ENCODE measurements at regions not wholly inside any gene's neighbourhood (a gene's known extent, or its start where the extent isn't known, plus 50 kb on each side); places are given as distances from the start of the nearest gene placed in this dataset.

DNA sequence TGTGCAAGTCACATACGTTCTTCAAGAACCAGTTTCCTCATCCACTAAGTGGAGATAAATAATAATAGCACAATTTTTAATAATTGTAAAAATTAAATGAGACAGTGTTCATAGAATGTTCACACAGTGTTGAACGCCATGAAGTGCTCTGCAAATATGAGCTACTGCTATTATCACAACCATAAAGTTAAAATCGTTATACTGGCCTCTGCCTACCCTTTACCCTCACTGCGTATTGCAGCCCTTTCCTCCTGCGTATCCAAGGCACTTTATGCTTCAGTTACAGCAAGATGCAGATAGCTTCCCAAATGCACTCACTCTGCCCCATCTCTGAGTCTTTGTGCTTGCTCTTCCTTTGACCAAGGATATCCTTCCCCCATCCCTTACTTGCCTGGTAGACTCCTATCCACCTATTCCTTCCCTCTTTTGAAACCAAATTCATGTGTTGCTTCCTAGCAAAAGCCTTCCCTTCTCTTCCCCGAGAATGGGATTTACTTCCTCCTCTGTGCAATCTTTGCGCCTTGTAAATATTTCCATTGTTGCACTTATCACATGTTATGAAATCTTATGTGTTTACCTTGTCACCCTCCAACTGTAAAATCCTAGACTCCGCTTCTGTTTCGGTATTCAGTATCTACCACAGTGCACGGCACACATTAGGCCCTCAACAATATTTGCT lies 196.9 kb downstream of the ADAMTS15 start:
- DNase-seq = no peak

GRCh38 chr11:130645843-130646197 lies 197.4 kb downstream of the ADAMTS15 start:
- DNase-seq = no peak

DNA sequence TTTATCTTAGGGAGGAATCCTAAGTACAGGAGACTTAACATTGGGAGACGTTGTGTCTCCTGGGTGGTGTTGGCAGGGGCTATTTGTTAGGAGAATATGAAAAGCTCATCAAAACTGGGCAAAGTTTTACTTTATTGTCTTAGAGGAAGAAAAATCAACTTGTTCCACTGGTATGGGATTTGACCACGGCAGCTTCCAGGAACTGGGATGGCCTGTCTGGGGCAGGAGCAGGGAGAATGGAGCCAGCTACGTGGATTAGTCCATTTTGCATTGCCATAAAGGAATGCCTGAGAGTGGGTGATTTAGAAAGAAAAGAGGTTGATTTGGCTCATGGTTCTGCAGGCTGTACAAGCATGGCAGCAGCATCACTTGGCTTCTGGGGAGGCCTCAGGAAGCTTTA lies 198.4 kb downstream of the ADAMTS15 start:
- DNase-seq = no peak

DNA sequence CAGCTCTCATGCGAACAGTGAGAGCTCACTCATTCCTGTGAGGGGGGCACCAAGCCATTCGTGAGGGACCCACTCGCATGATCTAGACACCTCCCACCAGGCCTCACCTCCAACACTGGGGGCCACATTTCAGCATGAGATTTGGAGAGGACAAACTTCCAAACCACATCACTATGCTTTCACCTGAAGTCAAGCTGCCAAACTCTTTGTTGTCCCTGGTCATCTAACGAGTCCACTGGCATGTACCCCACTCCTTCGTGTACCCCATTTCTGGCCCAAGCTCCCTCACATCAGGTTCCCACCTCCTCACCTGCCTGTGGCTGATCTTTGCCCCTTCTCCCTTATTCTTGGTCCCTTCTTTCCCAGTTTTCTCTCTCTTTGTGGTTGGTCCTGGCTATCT lies 198.9 kb downstream of the ADAMTS15 start:
- DNase-seq = no peak

DNA sequence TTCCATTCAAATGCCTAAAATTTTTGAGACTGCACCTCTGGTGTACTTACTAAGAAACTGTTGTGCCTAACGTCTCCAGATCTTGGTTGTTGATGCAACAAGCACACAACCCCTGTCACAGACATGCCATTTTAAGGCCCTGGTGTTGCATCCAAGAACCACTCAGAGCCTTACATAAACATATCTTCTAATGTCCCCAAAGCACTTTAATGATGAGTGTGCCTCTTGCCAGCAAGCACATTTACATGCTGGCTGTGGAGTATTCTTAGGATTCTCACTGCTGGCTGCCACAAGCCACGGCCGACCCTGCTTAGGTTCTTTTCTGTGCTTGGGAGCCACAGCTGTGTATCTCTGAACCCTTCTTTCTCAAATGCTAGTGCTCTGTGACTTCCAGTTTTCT lies 201.4 kb downstream of the ADAMTS15 start:
- no peak for DNase-seq

- DNase-seq = no peak
Observed at GRCh38 chr11:130650456-130651030, 202.1 kb downstream of the ADAMTS15 start.

- DNase-seq = no peak
Observed at GRCh38 chr11:130651066-130651855, 202.8 kb downstream of the ADAMTS15 start.

GRCh38 chr11:130652671-130653335 lies 204.4 kb downstream of the ADAMTS15 start:
- DNase-seq = no peak

GRCh38 chr11:130653838-130654636 lies 205.6 kb downstream of the ADAMTS15 start:
- DNase-seq = peak; percentile 88

- DNase-seq = peak; percentile 77
Observed at GRCh38 chr11:130655300-130655699, 206.9 kb downstream of the ADAMTS15 start.

DNA sequence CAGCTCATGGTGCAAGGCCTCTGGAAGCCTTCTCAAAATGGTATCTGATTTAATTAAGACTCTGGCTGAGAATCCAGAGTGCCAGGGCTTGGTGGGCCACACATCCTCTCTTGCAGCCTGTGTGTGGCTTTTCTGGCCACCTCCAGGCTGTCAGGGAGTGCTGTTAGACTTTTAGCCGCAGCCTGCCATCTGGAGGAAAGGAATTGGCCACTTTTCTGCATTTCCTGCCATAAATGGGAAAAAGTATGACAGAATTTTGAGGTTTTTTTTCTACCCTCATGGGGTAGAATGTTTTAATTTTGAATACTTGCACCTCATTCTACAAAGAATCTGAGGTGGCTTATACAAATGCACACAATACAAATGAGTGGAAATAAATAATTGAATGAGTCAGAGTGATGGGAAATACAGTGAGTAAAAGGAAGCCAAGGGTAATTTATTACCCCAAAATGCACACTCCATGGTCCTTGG lies 218.4 kb downstream of the ADAMTS15 start:
- DNase-seq = no peak

- no peak for DNase-seq
Observed at GRCh38 chr11:130668751-130669150, 220.3 kb downstream of the ADAMTS15 start.

DNA sequence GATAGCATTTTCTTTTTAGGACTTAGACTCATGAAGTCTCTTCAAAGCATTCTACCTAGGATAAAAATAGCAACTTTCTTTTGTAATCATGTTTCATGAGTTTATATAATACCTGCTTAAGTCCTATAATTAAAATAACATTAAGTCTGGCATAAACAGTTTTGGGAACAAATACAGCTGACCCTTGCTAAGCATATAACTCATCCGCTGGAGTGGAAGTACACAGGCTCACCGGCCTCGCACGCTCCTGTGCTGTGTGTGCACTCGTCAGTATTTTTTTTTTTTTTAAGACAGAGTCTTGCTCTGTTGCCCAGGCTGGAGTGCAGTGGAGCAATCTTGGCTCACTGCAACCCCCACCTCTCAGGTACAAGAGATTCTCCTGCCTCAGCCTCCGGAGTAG lies 221.8 kb downstream of the ADAMTS15 start:
- no peak for DNase-seq

DNA sequence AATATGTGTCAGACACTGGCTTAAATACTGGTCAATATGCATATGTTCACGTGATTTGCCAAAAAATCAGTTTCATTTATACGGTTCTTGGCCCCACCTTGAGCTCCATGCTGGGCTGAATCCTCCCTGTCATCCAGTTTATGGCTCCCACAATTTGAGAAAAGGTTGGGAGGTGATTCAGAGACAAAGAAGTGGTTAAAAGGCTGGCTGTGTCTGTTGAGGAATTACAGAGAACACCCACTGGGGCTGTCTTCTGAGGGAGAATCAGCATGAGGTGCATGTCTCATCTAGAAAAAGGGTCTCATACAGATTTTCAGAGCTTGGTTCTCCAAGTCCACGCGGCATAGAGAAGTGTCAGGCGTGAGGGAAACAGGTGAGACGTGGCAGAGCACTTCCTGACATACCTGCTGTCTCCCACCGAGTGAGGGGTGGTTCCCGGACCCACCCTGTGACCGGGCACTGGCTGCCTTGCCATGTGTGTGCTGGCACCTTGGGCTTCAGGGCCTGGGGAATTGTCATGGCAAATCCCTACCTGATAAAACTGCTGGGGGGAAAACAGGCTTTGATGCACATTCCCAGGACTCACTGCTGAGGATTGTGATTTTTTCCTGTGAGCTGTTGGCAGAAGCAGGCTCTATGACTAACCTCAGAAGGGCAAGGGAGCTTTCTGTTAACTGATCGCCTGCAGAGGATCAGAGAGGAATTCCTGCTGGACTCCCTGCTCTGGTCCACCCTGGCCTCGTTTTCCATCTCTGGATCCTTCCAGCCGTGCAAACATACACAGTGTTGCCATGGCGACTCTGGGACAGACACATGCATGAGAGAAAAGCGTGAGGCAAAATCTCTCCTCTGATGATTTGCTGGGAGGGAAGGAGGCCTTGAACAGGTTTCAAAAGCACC lies 223.6 kb downstream of the ADAMTS15 start:
- no peak for DNase-seq

DNA sequence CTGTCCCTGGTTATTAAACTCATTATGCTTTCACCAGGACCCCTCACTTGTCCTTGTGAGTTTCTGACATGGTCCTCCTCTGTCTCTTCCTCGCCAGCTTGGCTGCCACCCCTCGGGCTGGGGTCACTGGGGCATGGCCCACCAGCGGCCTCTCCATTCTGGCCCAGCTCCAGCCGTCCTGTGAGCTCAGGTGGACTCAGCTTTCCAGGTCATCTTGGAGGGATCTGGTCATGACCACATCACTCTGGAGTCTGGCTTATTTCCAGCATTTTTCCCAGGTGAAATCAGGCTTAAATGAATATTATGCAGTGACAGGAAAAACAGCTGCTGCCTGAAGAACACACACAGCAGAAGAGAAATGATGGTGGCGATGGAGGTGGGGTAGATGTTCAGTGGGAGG lies 224.5 kb downstream of the ADAMTS15 start:
- no peak for DNase-seq

GRCh38 chr11:130673698-130674097 lies 225.3 kb downstream of the ADAMTS15 start:
- DNase-seq = no peak

DNA sequence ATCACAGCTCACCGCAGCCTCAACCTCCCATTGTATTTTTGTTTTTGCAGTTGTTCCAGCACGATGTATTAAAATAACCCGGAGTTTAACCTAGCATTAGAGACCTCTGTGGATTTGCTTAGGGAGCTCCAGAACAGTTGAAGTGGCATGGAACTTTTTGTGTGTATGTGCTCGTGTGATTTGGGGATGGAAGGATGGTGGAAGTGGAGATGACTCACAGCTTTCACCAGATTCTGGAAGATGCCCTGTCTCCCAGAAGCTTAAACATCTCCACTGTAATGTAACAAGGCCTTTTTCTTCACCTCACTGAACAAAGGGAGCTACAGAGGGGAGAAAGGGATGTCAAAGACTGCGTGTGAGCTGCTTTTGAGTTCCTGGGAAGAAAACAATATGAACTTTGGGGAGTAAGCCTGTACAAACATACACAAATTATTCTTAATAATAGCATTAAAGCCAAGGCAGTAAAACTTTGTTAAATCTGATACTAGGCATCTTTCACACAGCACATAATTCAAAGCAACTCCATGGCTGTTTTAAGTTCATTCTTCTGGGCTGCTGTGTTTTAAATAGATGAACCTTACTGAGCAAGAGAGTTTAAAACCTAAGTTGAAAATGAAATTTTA lies 226.4 kb downstream of the ADAMTS15 start:
- no peak for DNase-seq

DNA sequence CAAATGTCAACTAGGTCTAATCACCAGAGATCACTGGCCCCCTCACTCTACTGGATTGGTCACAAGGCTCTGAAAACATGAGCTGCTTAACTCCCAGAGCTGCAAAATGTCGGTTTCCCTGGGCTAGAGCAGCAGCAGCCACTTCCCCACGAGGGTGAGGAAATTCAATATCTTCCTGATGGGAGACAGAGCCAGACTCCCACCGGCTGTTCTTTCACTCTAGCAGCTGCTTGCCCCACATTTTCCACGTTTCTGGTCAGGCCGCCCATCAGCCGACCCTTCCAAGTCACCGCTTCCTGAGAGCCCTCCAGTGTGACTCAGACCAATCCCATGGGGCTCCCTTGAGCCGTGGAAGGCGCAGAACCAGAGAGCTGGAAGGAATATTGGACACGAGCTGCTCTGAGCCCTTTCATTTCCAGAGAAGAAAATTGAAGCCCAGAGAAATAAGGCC lies 227.0 kb downstream of the ADAMTS15 start:
- DNase-seq = peak; percentile 13

GRCh38 chr11:130675917-130676316 lies 227.5 kb downstream of the ADAMTS15 start:
- DNase-seq = no peak

- DNase-seq = no peak
Observed at GRCh38 chr11:130677486-130678153, 229.2 kb downstream of the ADAMTS15 start.

Data from NCI-H82 (cell line).